GDM1 (cell line): ENCODE measurements at regions not wholly inside any gene's neighbourhood (a gene's known extent, or its start where the extent isn't known, plus 50 kb on each side); places are given as distances from the start of the nearest gene placed in this dataset.
"Not testable (repeated sequence)": the region's sequence is repeated elsewhere in the genome, so short reads cannot be mapped to it uniquely, and the experiment has no call there.

ENCODE experiments used
- DNase-seq: peaks from one replicate; lab custom pipeline; 2025; lab: John Stamatoyannopoulos, UW

GRCh38 chr20:22529150-22530019 is 55.0 kb downstream of the FOXA2 start:
- no peak for DNase-seq

GRCh38 chr20:22526512-22527012 is 57.8 kb downstream of the FOXA2 start:
- DNase-seq = no peak

DNA sequence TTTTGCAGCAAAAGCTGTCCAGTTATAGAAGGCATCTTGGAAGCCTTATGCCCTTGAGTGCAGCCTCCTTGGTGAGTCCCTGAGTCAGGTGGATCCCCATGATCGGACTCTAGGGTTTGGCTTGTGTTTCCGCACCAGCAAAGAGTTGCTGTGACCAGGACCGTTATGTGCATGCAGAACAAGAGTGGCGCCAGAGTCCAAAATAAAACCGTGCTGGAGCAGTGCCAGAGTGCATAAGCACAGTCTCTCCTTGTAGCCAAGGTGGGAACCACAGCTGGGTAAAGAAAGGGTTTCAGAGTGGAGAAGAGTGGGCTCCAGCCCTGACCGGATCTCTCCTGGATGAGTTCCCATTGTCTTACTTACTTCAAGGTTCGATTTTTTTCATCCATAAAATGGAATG is 58.6 kb downstream of the FOXA2 start:
- DNase-seq = no peak

DNA sequence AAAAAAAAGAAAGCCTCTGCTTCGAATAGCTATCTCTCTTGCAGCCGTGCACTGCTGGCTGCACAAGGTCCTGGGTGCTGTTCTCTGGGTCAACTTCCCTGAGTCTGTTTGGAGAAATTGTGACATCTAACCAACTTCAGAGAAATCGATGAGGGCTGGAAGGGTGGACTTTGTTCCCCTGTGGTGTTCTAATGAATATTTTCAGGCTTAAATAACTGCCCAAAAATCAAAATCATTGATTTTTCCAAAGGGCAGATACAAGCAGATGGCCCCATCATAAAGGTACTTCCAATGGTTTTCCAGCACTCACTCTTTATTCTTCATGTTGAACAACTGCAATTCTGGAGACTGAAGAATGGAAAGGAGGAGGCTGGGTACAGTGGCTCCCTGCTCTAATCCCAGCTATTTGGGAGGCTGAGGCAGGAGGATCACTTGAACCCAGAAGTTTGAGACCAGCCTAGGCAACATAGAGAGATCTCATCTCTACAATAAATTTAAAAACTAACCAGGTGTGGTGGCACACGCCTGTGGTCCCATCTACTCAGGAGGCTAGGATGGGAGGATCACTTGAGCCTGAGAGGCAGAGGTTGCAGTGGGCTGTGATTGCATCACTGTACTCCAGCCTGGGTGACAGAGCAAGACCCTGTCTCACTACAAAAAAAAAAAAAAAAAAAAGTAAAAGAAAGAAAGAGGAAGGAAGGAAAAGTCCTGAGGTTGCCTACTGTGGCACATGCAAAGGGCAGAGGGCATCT is 59.1 kb downstream of the FOXA2 start:
- no peak for DNase-seq

- DNase-seq = no peak
These were observed 59.9 kb downstream of the FOXA2 start for GRCh38 chr20:22524393-22525015.

DNA sequence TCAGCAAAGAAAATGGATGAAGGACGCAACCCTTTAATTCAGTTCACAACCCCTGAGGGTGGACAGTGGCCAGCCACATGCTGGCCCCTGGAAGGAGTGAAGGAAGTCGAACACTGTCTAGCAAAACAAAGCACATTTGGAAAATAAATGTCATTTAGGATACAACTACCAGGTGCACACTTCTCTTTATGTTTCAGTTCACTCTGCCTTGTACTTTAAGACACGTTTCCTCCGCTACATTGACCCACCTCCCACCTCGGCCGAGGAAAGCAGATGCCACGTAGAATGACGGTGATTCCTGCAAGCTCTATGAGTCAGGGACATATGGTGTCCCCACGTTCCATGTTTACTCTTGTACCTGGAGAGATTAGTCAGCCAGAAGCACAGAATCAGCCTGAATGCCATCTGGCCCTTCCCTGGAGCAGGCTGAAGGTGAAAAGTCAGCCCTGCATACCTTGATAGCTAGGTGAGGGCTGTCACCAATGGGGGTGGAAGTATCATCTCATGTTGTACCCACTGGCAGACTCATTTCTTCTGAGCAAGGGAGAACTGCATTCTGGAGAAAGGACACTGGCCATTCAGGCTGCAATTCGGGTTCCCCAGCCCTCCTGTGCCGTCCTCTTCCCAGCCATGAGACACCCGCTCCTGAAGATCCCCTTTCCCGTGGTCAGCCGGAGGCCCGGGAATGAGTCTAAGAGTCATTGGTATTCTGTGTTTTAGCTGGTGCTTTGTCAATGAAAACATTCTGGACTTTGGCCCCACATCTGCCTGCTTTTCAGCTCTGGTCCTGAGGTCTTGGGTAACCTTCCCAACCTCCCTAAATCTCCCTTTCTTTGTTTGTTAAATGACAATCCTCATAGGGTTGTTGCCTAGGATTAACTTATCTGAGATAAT is 60.6 kb downstream of the FOXA2 start:
- DNase-seq = no peak

- no peak for DNase-seq
These were observed 61.3 kb downstream of the FOXA2 start for GRCh38 chr20:22523128-22523498.

GRCh38 chr20:22522701-22523100 is 61.7 kb downstream of the FOXA2 start:
- DNase-seq = no peak

GRCh38 chr20:22521940-22522339 is 62.4 kb downstream of the FOXA2 start:
- DNase-seq = not testable (repeated sequence)

GRCh38 chr20:22520381-22520780 is 64.0 kb downstream of the FOXA2 start:
- DNase-seq = no peak

DNA sequence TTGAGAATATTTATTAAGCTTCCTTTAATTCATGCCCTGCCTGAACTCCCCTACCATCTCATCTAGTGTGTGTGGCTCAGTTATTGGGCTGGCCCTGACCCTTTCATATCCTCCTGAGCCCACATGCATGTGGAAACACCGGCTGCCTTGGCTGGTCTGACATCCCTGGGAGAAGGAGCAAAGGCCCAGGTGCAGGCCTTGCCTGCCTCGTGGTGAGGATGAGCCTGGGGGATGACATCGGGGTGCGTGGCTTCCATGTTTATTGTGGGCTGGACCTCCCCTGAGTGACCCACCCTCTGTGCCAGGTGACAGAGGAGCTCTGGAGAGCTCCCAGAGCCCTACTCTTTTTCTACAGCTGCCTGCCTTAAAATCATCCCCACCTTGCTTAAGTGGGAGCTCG is 69.1 kb downstream of the FOXA2 start:
- DNase-seq = no peak

DNA sequence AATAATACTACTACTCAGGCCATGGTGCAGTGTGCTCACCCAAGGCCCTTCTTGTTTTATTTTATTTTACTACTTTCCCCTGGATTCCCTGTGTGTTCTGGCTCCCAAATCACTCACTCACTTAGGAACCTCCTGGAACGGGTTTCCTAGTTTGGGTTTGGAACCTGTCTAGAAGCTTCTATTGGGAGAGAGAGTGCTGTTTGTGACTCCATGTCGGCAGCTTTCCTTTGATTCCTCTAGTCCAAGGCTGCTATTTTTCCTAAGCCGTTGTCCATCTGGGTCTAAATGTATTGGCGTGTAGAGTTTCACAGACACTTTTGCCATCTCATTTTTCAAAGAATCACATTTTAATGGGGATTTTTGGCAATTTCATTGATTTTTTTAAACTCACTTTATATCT is 70.8 kb downstream of the FOXA2 start:
- no peak for DNase-seq

GRCh38 chr20:22512911-22513489 is 71.4 kb downstream of the FOXA2 start:
- no peak for DNase-seq

DNA sequence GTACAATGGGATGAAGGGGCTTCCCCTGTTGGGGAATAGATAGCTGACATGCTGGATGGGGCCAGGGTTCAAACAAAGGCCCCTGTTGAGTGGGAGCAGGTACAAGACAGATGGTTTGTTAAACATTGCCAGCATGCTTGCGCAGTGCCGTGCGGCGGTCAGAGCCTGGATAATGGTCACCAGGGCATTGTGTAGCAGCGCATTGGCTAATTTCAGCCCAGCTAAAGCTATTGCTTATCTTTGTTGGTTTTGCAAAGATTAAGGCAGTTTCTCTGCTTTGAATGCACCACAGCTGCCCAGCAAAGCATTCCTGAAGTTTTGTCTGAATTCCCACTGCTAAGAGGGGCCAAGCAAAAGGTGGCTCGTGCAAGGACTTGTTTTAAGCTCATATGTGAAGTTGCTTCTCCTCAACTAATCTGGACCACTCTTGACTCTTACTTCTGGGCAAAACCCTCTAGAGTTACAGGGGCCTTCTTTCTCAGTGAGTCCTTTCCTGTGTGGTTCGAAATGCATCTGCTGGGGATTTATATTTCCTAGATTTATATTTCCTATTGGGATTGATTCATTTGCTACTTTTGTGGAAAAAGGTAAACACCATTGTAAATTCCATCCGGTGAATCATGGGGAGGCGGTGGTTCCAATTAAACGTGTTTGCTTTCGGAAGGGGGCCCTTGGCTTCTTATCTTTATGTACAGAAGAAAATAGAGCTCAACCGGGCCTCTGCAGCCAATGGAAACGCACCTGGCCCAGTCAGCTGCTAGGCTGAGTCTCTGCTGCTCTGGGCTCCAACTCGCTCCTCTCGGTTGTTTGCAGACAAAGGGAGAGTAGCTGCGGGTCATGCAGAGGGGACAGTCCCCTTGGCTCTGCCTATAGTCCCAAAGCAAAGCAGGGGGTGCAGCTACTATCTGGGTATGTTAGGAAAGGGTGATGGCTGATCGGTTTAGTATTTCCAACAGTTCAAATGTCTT is 72.1 kb downstream of the FOXA2 start:
- no peak for DNase-seq

DNA sequence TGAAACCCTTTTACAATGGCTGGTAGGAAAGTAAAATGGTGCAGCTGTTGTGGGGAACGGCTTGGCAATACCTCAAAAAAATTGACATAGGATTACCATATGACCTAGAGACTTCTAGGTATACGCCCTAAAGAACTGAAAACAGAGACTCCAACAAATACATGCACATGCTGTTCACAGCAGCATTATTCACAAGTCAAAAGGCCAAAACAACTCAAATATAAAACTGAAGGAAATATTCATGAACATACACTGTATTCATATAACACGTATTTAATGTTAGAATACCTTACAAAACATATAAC is 74.6 kb downstream of the FOXA2 start:
- no peak for DNase-seq

GRCh38 chr20:22509090-22509842 is 75.1 kb downstream of the FOXA2 start:
- no peak for DNase-seq

GRCh38 chr20:22508426-22508825 is 75.9 kb downstream of the FOXA2 start:
- no peak for DNase-seq

DNA sequence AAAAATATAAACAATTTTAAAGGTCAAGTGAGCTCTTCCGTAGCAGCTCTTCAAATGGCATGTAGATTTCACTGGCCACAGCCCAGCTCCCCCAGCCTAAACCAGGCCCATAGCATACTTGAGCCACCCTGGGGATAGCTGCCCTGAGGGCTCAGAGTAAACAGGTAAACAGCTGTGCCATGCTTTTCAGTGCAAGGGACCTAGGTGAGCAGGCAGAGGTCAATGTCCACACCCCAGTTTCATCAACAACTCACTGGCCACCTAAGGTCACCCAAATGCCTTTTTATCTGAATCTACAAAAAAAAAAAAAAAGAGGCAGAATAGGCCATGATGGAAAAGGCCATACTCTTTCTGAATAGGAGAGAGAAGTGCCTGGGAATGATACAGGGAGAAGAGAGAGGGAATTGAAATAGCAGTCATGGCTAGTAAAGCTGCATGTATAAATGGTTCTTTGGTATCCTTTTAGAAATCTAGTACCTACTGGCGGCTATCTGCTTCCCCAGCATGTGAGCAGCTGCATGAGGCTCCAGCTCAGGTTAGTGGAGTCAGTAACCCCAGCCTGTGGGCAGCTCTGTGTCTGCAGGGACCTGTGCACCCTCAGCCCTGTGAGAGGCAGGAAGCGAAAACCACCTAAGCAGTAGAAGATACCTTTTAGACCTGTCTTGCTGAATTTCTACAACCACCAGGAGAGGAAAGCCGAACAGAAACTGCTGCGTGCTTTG is 77.0 kb downstream of the FOXA2 start:
- DNase-seq = no peak

DNA sequence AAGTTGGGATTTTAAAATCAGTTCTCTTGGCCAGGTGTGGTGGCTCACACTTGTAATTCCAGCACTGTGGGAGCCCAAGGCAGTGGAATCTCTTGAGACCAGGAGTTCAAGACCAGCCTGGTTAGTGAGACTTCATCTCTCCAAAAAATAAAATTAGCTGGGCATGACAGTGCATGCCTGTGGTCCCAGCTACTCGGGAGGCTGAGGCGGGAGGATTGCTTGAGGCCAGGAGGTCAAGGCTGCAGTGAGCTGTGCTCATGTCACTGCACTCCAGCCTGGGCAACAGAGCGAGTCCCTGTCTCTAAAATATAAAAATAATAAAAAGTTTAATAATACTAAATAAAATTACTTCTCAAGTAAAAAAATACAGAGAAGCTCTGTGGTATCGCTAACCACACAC is 77.5 kb downstream of the FOXA2 start:
- no peak for DNase-seq
